AG04449 (cell line): ENCODE measurements at regions not wholly inside any gene's neighbourhood (a gene's known extent, or its start where the extent isn't known, plus 50 kb on each side); places are given as distances from the start of the nearest gene placed in this dataset.
"Not testable (repeated sequence)": the region's sequence is repeated elsewhere in the genome, so short reads cannot be mapped to it uniquely, and the experiment has no call there.

Experiments
- CTCF ChIA-PET: fragments of 350-600 bp; formaldehyde crosslinking; extraction: SDS; loops from one replicate; lab custom pipeline; 2021; ENCODE audit warnings: antibody characterized with exemption; lab: Yijun Ruan, JAX
- POLR2A ChIA-PET: fragments of 400-600, 350-600 bp; formaldehyde crosslinking; extraction: SDS; loops from one replicate; lab custom pipeline; 2020; ENCODE audit warnings: antibody characterized with exemption, inconsistent platforms; lab: Yijun Ruan, JAX
- DNase-seq: peaks from one replicate; pipeline ENCODE4 v3.0.0-alpha.2; 2010; ENCODE audit warnings: low read depth, low spot score
- H3K4me3 ChIP-seq: 2 replicates; pipeline ENCODE4 v1.5.1; 2011; ENCODE audit warnings: low read depth, mild to moderate bottlenecking, control low read depth, low read length
- TF ChIP-seq, protein P1 (sequence below): IDR thresholded peaks from one replicate; pipeline ENCODE4 v1.5.1; 2011; ENCODE audit warnings: mild to moderate bottlenecking, moderate library complexity, low read length, control low read depth, inconsistent platforms; ENCODE audit not compliant: insufficient read depth; ENCODE audit errors: missing control alignments

DNA sequence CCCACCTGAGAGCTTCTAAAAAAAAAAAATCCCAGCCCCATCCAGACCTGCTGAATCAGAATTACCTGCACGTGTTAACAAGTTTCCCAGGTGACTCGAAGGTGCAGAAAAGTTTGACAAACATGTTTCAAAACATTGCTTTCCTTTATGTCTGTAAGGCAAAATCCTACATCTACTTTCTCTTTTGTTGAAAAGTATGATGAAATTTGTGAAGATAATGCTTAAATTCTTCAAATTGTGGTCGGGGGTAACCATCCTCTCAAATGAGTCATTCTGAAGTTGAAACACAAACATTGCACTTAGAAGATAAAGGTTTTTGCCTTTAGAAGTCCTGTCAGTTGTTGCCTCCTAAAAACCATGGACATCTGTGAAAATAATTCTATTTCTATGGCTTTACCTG is 429.7 kb downstream of the EPHA7 start:
- no peak overlapping the region for H3K4me3 ChIP-seq
- no peak for DNase-seq
- ChIA-PET POLR2A (no interaction called here), CTCF (no interaction called here)
- TF ChIP-seq, protein P1, sequence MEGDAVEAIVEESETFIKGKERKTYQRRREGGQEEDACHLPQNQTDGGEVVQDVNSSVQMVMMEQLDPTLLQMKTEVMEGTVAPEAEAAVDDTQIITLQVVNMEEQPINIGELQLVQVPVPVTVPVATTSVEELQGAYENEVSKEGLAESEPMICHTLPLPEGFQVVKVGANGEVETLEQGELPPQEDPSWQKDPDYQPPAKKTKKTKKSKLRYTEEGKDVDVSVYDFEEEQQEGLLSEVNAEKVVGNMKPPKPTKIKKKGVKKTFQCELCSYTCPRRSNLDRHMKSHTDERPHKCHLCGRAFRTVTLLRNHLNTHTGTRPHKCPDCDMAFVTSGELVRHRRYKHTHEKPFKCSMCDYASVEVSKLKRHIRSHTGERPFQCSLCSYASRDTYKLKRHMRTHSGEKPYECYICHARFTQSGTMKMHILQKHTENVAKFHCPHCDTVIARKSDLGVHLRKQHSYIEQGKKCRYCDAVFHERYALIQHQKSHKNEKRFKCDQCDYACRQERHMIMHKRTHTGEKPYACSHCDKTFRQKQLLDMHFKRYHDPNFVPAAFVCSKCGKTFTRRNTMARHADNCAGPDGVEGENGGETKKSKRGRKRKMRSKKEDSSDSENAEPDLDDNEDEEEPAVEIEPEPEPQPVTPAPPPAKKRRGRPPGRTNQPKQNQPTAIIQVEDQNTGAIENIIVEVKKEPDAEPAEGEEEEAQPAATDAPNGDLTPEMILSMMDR, result no peak

DNA sequence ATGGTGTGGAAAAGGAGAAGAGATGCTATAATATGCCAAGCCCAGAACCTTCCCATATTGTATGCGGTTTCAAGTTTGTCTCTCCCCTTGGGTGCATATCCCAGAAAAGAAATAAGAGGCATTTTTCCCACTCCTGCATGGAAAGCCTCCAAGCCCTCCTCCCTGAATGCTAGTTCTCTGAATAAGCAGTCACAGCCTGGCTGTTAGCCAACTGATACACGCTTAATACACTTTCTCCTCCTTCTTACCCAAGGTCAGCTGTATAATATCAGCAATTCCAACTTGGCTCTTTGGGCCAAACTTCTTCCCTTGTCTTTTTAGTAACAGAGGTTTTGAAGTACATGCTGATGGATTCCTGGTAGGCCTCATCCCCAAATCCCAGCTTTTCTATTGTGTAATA is 440.1 kb downstream of the EPHA7 start:
- ChIA-PET CTCF (no interaction called here), POLR2A (no interaction called here)
- TF ChIP-seq, protein P1, result no peak
- no peak overlapping the region for H3K4me3 ChIP-seq
- DNase-seq, result no peak

DNA sequence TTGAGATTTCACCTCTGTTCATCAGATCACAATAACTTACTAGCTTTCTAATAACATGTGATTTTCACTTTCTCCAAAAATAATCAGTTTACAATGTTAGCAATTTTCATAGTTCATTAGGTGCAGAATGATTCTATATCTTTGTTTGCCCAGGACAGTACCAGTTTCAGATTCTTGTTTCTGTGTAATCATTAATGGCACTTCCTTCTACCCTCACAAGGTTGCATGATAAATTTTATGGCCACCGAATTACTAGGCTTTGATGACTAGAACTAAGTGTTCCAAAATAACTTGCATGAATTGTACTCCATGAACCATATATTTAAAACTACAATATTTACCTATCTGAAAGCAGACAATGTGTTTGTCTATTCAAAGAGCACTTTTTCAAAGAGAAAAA is 442.3 kb downstream of the EPHA7 start:
- POLR2A ChIA-PET, result no interaction called here
- TF ChIP-seq, protein P1, result no peak
- DNase-seq, result no peak
- CTCF ChIA-PET, result no interaction called here
- H3K4me3 ChIP-seq, result no peak overlapping the region

DNA sequence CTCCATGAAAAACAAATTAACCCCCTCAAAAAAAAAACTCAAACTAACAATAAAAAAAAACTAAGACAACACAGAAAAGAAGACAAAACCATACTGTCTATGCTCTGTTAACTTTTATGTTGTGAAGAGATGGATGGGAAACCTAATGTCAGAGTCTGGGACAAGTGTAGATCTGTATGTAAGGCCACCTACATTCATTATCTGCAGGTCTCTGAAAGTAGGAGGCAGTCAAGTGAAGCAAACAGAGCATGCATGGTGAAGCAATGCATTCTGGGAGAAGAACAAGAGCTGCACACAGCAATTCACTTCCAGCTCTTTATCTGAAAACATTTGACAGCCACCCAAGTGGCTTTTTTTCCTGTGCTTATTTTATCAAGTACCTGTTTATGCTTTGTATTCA is 452.0 kb downstream of the EPHA7 start:
- TF ChIP-seq, protein P1, result no peak
- CTCF ChIA-PET, result no interaction called here
- POLR2A ChIA-PET, result no interaction called here
- H3K4me3 ChIP-seq, result no peak overlapping the region
- DNase-seq, result no peak

DNA sequence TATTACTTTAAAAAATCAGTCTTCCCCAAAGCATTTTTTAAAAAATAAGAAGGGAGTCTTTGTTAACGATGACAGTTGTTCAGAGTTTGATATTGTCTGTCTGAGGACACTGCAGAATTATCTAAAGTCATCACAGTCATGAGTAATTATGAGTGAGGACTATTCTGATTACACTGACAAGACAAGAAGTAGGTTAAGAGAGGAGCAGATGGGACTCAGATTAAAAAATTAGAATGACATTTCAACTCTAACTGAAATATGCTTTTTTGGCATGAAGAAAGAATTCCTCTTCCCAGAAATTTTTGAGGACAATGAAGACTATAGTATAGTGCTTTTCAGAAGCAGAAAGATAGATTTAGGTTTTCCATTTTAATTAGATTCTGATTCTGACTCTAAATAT is 456.5 kb downstream of the EPHA7 start:
- CTCF ChIA-PET, result no interaction called here

DNA sequence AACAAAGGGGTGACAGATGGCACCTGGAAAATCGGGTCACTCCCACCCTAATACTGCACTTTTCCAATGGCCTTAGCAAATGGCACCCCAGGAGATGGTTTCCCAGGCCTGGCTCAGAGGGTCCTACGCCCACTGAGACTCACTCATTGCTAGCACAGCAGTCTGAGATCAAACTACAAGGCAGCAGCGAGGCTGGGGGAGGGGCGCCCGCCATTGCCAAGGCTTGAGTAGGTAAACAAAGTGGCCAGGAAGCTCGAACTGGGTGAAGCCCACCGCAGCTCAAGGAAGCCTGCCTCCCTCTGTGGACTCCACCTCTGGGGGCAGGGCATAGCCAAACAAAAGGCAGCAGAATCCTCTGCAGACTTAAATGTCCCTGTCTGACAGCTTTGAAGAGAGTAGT is 467.2 kb downstream of the EPHA7 start:
- POLR2A ChIA-PET, H3K4me3 ChIP-seq, CTCF ChIA-PET, DNase-seq: not testable (repeated sequence)

More for the DNA sequence above, 456.5 kb downstream of the EPHA7 start:
- TF ChIP-seq, protein P1, result no peak
- DNase-seq, result no peak
- POLR2A ChIA-PET, result no interaction called here
- H3K4me3 ChIP-seq, result no peak overlapping the region

DNA sequence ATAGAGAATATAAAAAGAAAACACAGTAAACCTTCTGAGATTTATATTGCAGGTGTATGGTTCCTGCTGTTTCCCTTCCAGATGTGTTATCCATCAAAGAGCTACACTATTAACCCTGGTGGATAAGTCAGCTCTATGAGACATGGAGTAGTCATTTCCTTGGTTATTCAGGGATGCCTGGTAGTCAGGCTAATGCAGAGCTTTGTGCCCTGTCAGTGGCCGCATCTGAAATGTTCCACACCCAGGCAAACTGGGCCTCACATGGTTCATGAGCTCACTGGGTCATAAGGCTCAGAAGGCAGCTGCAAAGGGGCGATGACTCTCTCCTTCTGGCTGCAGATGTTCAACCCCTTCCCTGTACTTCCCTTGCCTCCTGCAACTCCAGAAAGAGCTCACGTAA is 473.6 kb downstream of the EPHA7 start:
- POLR2A ChIA-PET, result no interaction called here
- no peak overlapping the region for H3K4me3 ChIP-seq

More for the DNA sequence above, 473.6 kb downstream of the EPHA7 start:
- TF ChIP-seq, protein P1, result no peak
- CTCF ChIA-PET, result no interaction called here
- DNase-seq, result no peak
